HG03565 (cell line): ENCODE measurements at regions not wholly inside any gene's neighbourhood (a gene's known extent, or its start where the extent isn't known, plus 50 kb on each side); places are given as distances from the start of the nearest gene placed in this dataset.

ENCODE experiments used
- ATAC-seq: cut with Tn5 transposase; IDR thresholded peaks from one replicate; pipeline ENCODE4 v1.9.1; 2021; ENCODE audit warnings: mild to moderate bottlenecking, moderate library complexity; ENCODE audit not compliant: unreplicated experiment

- no peak for ATAC-seq
These were observed 489.1 kb upstream of the LRRTM4 start for GRCh38 chr2:78011251-78011650.

- no peak for ATAC-seq
These were observed 498.3 kb upstream of the LRRTM4 start for GRCh38 chr2:78020491-78020890.

GRCh38 chr2:78023356-78023755 is 501.2 kb upstream of the LRRTM4 start:
- ATAC-seq, result no peak

GRCh38 chr2:78024996-78025395 is 502.8 kb upstream of the LRRTM4 start:
- no peak for ATAC-seq

- no peak for ATAC-seq
These were observed 507.3 kb upstream of the LRRTM4 start for GRCh38 chr2:78029392-78029995.

GRCh38 chr2:78034706-78035105 is 512.5 kb upstream of the LRRTM4 start:
- no peak for ATAC-seq

- ATAC-seq, result no peak
These were observed 513.6 kb upstream of the LRRTM4 start for GRCh38 chr2:78035804-78036203.

GRCh38 chr2:78051480-78051879 is 529.3 kb upstream of the LRRTM4 start:
- ATAC-seq, result no peak

- no peak for ATAC-seq
These were observed 534.8 kb upstream of the LRRTM4 start for GRCh38 chr2:78056976-78057375.

GRCh38 chr2:78061301-78061700 is 539.1 kb upstream of the LRRTM4 start:
- no peak for ATAC-seq

GRCh38 chr2:78061732-78062131 is 539.6 kb upstream of the LRRTM4 start:
- no peak for ATAC-seq

- ATAC-seq, result no peak
These were observed 541.3 kb upstream of the LRRTM4 start for GRCh38 chr2:78063246-78064020.

GRCh38 chr2:78065366-78065765 is 543.2 kb upstream of the LRRTM4 start:
- no peak for ATAC-seq

GRCh38 chr2:78068808-78069207 is 546.6 kb upstream of the LRRTM4 start:
- no peak for ATAC-seq

- no peak for ATAC-seq
These were observed 548.5 kb upstream of the LRRTM4 start for GRCh38 chr2:78070693-78071092.

GRCh38 chr2:78077633-78078032 is 555.5 kb upstream of the LRRTM4 start:
- no peak for ATAC-seq

GRCh38 chr2:78082555-78082954 is 560.4 kb upstream of the LRRTM4 start:
- ATAC-seq, result no peak

GRCh38 chr2:78093436-78093835 is 571.3 kb upstream of the LRRTM4 start:
- no peak for ATAC-seq

GRCh38 chr2:78109272-78109671 is 587.1 kb upstream of the LRRTM4 start:
- no peak for ATAC-seq

GRCh38 chr2:78115291-78115690 is 593.1 kb upstream of the LRRTM4 start:
- no peak for ATAC-seq

GRCh38 chr2:78118037-78118436 is 595.9 kb upstream of the LRRTM4 start:
- ATAC-seq, result no peak

GRCh38 chr2:78120275-78120674 is 598.1 kb upstream of the LRRTM4 start:
- ATAC-seq, result no peak

- ATAC-seq, result no peak
These were observed 602.9 kb upstream of the LRRTM4 start for GRCh38 chr2:78125042-78125441.
